ENCODE measurements at regions not wholly inside any gene's neighbourhood (a gene's known extent, or its start where the extent isn't known, plus 50 kb on each side); places are given as distances from the start of the nearest gene placed in this dataset.
"Not testable (repeated sequence)": the region's sequence is repeated elsewhere in the genome, so short reads cannot be mapped to it uniquely, and the experiment has no call there.

DNA sequence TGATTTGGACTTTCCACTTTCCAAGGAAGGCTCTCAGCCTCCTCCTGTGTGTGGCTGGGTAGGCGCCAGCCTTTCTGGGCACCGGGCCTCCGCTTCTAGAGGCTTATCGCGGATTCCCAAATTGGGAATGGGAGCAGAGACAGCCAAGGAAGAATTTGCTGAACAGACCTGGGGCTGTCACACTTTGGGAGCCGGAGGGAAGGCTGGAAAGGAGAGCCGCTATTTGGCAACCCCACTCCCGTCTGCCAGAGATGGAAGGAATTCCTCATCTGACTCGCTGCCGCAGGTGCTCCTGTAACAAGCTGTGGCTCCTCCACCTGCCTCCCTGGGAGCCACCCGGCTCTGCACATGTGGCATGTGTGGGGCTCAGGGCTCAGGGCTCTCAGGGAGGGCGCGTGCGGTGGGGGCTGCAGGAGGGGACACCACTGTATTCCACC, 50.8 kb upstream of the ECHDC3 start:
- DNase-seq, result no peak

DNA sequence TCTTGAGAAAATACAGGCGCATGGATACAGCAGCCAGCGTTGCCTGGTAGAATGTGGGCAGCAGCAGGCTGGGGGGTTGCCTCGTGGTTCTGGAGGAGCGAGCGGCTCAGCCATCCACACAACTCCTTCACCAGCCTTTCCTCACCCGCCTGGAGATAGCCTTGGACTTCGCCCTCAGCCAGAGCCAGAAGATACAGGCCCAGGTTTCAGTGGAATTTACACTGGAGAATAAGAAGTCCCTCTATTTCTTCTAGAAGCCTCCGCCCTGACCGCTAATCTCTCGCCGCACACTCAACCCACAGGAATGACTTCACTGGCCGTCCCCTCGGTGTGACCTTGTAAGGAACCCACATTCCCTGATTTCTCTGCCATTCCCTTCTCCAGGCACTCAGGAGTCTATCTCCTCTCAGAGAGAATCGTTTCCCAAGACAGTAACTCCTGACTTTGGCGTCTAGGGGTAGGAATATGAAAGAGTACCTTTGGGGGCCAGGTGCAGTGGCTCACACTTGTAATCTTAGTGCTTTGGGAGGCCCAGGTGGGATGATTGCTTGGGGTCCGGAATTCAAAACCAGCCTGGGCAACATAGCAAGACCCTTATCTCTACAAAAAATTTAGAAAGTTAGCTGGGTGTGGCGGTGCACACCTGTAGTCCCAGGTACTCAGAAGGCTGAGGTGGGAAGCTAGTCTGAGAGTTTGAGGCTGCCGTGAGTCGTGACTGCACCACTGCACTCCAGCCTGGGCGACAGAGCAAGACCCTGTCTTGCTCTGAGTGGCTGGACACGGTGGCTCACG, 52.0 kb upstream of the ECHDC3 start:
- DNase-seq, result no peak

DNA sequence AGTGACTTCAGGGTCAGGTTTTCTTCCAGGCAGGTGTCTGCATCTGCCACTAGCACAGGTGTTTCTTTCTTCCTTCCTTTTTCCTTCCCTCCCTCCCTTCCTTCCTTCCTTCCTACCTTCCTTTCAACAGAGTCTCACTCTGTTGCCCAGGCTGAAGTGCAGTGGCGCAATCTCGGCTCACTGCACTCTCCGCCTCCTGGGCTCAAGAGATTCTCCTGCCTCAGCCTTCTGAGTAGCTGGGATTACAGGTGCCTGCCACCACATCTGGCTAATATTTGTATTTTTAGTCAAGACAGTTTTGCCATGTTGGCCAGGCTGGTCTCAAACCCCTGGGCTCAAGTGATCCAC, 53.8 kb upstream of the ECHDC3 start:
- not testable (repeated sequence) for DNase-seq

GRCh38 chr10:11687779-11688447, 54.3 kb upstream of the ECHDC3 start:
- DNase-seq, result no peak

DNA sequence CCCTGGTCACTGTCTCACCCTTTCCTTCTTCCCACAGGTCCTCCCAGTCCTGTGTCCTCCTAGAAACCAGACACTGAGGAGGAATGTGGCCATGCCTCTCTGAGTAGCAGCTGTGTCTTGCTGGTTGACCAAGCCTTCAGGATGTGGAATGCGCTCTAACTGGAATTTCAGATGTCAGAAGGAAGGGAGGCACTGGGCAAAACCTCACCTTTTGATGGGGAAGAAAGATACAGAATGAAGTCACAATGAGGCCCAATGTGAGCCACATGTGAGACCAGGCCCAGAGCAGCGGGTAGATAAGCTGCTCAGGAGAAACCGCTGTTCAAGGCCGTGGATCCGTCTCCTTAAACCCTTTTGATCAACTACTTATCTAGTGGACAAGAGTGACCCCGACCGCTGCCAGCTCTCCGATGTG, 54.8 kb upstream of the ECHDC3 start:
- DNase-seq, result no peak

DNA sequence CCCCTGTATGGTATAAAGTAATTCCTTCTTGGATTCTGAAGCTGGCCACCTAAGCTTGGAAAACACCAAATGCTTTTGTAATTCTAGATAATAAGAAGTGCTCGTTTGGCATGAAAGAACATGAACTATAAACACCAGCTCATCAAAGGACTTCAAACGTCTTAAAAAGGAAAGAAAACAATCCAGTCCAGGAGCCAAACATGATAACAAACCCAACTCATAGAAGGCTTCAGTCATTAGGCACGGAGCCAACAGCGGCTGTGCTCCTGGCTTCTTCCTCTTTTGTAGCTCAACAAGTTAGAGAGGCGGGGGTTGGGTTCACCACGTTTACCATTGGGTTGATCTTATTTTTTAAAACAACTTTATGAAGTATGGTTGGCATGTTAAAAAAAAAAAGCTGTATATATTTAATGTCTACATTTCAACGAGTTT, 56.4 kb upstream of the ECHDC3 start:
- DNase-seq, result peak; percentile 18 to 23

GRCh38 chr10:11684717-11685645, 57.2 kb upstream of the ECHDC3 start:
- DNase-seq, result peak; percentile 65 to 74

DNA sequence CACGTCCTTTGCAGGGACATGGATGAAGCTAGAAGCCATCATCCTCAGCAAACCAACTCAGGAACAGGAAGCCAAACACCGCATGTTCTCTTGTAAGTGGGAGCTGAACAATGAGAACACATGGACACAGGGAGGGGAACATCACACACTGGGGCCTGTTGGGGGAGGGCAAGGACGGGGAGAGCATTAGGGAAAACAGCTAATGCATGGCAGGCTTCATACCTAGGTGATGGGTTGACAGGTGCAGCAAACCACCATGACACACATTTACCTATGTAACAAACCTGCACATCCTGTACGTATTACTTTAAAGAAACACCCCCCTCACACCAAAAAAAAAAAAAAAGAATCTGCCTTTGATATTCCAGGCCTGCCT, 57.9 kb upstream of the ECHDC3 start:
- DNase-seq, result not testable (repeated sequence)

GRCh38 chr10:11683529-11684320, 58.5 kb upstream of the ECHDC3 start:
- no peak for DNase-seq

GRCh38 chr10:11682851-11683250, 59.3 kb upstream of the ECHDC3 start:
- no peak for DNase-seq

DNA sequence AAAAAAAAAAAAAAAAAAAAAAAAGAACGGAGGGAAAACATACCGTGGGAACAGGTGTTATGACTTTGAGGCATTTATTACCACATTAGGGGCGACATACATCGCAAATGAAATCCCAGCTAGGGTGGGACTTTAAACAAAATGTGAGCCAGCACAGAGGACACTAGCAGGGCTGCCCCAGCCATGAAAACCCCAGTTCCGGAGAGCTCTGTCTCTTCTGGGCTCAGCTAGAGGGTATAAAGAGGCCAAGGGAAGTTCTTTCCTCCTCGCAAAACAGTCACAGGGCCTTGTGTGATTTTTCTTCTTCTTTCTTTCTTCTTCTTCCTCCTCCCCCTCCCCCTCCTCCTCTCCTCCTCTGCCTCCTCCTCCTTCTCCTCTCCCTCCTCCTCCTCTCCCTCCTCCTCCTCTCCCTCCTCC, 59.9 kb upstream of the ECHDC3 start:
- no peak for DNase-seq

DNA sequence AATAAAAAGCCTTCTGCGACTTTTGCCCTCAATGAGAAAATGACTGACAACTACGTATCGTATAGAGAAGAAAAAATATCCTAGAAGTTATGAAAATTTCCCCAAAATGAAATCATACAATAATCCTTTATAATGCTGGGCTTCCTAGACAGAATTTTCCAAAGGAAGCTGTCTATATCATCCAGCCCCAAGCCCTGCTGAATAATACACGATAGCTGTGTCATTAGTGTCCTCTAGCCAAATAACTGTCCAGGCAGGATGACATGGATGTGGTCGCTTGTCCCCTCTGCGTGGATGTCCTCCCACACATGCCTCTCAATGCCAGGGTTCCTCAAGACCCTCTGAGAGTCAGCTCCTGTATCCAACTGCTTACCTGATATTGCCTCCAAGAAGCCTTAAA, 61.7 kb upstream of the ECHDC3 start:
- DNase-seq, result no peak

- no peak for DNase-seq
Measured at GRCh38 chr10:11679946-11680345, 62.2 kb upstream of the ECHDC3 start.

- DNase-seq, result peak; percentile 19 to 34
Measured at GRCh38 chr10:11678074-11678793, 63.9 kb upstream of the ECHDC3 start.

GRCh38 chr10:11677480-11677879, 64.7 kb upstream of the ECHDC3 start:
- DNase-seq, result no peak

DNA sequence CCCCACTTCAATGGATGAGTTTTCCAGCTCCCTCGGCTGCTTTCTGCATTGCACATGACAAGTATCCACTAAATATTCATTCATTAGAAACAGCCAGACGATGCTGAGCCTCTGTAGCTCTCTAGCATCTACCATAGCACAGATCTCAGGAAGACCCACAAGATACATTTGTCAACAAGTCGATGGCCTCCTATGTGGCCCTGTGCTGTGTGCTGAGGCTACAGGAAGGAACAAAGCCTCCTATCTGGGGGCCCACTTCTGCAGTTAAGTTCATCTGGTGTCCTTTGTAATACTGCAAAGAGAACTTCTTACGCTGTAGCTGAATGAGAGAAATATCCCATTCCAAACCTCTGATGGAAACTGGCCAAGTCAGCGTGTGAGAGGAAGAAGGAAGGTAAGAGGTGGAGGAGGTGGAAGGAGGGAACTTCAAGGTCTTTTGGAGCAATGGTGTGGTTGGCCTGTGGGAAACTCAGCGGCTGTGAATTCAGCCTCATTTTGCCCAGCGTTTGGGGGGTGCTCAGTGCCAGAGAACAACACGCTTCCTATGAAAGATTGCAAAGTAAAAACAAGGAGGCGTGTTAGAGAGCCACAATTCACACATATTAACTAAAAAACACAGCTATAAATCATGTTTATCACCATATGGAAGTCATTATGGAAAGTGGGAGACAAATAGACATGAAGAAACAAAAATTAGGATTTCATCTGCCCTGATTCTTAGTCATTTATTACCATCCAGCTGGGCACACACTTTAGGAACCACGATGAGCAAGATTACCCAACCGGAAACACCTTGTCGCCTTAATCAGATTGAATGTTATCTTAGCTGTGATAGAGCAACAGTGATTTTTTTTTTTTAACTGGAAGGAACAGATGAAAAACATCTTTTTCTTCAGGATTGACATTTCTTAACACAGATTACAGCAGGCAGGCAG, 62.2 kb upstream of the USP6NL start:
- no peak for DNase-seq

GRCh38 chr10:11672836-11673235, 61.4 kb upstream of the USP6NL start:
- DNase-seq, result no peak

GRCh38 chr10:11670381-11670780, 58.9 kb upstream of the USP6NL start:
- no peak for DNase-seq

- DNase-seq, result no peak
Measured at GRCh38 chr10:11668847-11669610, 57.6 kb upstream of the USP6NL start.

DNA sequence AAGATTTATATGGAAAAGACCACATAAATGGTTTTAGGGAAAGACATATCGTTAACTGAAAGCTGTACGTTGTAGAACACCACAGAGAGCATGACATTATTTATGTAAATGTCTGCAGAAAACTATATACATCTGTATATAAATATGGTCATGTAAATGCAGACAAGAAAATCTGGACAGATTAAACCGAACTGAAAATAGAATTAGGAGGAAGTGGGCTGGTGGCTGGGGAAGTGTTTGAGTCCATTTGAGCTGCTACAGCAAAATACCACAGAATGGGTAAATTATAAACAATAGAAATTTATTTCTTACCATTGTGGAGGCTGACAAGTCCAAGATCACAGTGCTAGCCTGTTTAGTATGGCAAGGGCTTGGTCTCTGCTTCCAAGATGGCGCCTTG, 56.3 kb upstream of the USP6NL start:
- no peak for DNase-seq
